ENCODE measurements at regions not wholly inside any gene's neighbourhood (a gene's known extent, or its start where the extent isn't known, plus 50 kb on each side); places are given as distances from the start of the nearest gene placed in this dataset.
"Not testable (repeated sequence)": the region's sequence is repeated elsewhere in the genome, so short reads cannot be mapped to it uniquely, and the experiment has no call there.

DNA sequence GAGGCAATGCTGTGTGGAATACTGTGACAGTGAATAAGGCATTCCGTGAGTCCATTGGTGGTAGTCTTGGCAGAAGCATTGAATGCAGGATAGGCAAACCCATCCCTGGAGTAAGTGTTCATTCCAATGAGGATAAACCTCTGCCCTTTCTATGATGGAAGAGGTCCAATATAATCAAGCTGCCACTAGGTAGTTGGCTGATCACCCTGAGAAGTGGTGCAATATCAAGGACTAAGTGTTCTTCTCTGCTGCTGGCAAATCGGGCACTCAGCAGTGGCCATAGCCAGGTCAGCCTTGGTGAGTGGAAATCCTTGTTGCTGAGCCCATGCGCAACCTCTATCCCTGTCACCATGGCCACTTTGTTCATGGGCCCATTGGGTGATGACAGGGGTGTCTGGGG is 70.1 kb downstream of the FBXO4 start:
- DNase-seq = no peak

- no peak for DNase-seq
Measured at GRCh38 chr5:42001673-42002072, 76.6 kb downstream of the FBXO4 start.

GRCh38 chr5:42003852-42004251 is 78.8 kb downstream of the FBXO4 start:
- not testable (repeated sequence) for DNase-seq

DNA sequence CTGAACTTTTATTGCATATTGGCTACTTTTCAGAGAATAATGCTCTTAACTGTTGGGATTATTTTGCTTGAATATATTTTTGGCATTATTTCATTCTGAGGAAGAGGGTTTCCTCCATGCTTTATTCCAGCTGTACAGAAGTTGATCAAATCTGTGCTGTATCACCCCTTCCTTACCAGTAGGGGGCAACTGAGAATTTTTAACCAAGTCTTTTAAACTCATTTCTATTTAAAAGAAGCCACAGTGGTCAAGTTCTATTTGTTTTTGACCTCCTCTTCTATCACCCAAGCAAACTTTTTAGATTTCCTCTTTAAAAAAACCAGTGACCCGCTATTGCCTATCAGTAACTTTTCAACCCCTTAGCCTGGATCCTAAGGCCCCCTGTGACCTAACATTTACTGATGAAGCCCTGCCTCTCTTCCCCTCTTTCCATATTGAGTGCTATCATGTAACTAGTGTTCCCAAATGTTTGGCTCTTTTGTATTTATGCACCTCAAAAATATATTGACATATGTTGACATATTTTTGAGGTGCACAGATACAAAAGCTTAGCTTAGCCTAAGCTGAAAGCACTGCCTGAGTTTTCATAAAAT is 80.6 kb downstream of the FBXO4 start:
- no peak for DNase-seq

- DNase-seq = no peak
Measured at GRCh38 chr5:42013561-42013960, 88.5 kb downstream of the FBXO4 start.

DNA sequence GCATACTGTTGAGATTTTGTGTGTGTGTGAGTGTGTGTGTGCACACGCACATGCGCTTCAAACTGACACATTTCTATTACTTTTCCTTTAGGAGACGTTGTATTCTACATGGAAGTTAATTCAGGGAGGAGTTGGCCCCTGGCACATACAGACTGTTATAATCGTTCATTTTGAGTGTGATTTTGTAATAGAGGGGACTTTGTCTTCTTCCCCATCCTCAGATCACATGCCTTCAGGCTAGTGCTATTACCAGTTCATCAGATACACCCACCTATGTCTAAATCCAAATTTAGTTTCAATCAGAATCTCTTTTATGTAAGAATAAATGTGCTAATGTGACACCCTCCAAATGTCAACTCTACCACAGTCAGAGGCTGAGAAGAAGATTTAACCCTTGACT is 90.2 kb downstream of the FBXO4 start:
- no peak for DNase-seq

- DNase-seq = no peak
Measured at GRCh38 chr5:42015681-42016080, 90.6 kb downstream of the FBXO4 start.

GRCh38 chr5:42020788-42021530 is 95.9 kb downstream of the FBXO4 start:
- no peak for DNase-seq

GRCh38 chr5:42021923-42022322 is 96.8 kb downstream of the FBXO4 start:
- DNase-seq = no peak

DNA sequence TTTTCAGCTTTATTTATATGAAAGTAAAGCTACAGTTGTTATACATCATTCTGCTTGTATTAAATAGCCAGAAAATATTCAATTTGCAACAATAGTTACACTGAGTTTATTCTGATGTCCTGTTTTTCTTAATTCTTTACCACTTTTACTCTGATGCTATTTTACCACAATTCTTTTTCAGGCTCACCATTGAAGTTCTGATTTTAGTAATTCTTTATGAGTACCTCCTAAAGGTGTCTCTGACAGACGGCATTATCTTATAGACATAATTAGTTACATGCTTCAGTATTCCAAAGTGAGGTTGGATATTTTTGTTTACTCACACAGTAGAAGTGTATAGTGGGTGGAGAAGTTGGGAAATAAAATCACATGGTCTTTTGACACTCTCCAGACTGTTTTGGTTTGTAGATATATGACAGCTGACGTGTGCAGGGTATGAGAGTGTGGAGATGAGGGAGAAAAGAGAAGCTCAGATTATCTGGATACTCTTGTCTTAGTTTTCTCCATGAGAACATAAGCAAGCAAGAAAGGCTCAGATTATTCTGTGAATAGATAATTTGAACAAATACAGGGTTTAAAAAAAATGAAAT is 97.4 kb downstream of the FBXO4 start:
- no peak for DNase-seq

DNA sequence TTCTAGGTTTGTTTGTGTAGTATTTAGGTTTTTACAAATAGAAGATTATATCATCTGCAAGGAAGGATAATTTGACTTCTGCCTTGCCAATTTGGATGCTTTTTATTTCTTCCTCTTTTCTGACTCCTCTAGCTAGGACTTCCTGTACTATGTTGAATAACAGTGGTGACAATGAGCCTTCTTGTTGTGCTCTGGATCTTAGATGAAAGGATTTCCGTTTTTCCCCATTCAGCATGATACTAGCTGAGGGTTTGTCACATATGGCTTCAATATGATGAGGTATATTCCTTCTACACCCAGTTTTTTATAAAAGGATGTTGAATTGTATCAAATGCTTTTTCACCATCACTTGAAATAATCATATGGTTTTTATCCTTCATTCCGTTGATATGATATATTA is 101.4 kb downstream of the FBXO4 start:
- no peak for DNase-seq

- no peak for DNase-seq
Measured at GRCh38 chr5:42032137-42032536, 107.1 kb downstream of the FBXO4 start.

DNA sequence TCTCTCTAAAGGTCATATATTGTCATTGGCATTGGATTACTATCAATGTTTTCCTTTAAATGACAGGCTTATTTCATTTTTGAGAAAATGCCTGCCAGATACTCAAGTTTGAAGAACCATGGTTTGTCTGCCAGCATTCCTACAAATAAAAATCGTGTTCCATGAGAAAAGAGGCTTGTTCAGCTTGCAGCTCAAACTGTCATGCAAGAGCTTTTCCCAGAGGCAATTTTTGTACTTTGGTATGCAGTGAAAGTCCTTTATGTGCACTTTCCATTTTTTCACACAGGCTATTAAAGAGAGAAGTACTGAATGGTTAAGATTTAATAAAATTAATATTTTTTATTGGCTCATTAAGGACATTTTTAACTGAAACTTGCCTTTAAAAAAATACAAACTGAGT is 110.4 kb downstream of the FBXO4 start:
- DNase-seq = no peak

GRCh38 chr5:42036379-42036778 is 111.3 kb downstream of the FBXO4 start:
- DNase-seq = no peak

DNA sequence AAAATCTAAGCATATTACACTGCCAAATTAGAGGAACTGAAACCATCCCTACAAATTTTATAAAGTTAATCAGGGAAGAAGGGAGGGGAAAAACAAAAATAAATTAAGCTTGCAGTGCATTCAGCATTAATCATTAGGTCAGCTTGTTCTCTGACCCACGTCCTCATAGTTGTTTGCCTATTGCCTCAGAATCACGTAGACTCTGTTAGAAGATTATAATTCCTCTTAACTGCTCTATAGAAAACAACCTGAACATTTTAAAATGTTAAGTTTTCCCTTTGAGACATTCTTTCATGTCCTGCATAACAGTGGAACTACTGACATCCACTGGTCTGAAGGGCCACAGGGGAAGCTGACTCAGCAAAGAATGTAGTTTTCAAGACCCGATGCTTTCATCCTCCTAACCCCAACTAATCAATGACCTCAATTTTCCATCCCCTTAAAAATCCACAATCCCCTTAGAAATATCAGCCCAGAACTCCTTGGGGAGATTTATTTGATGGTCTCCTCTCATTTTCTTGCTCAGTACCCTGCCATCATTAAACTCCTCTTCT is 112.4 kb downstream of the FBXO4 start:
- no peak for DNase-seq

DNA sequence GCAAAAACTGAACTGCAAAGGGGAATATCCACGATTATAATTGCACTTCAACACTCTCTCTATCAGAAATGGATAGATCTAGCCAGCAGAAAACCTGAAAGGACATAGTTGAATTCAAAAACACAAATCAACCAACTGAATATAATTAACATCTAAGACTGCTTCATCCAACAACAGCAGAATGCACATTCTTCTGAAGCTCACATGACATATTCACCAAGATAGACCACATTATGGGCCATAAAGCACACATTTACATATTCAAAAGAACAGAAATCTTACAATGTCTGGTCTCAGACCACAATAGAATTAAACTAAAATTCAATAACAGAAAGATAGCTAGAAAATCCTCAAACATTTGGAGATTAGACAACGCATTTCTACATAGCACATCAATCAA is 118.3 kb downstream of the FBXO4 start:
- no peak for DNase-seq

GRCh38 chr5:42057254-42057690 is 132.2 kb downstream of the FBXO4 start:
- DNase-seq = peak; percentile 41

- DNase-seq = no peak
Measured at GRCh38 chr5:42059291-42059690, 134.2 kb downstream of the FBXO4 start.

DNA sequence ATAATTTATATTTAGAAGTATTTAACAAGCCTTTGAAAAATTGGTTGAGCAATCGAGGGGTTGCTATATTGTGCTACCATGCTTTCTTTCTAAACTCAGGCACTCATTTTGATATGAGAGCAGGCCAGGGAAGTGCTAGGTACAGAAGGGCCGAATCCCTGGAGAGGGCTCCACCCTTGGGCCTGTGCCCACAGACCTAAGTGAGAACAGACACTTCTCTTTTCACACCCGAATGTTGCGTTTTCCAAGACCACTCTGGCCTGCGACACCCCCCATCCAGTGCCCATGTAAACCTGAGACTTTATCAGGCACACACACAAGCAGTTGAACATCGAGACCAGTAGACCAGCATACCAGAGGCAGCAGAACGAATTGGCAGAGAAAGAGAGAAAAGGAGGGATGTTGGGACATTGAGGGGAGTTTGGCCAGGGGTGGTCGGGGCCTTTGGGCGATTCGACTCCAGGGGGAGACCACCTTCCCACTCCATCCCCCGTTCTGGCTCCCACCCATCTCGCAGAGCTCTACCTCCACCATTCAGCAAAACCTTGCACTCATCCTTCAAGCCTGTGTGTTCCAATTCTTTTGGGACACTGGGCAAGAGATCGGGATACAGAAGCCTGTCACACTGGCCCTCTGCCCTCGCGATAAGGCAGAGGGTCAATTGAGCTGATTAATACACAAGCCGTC is 134.8 kb downstream of the FBXO4 start:
- no peak for DNase-seq

DNA sequence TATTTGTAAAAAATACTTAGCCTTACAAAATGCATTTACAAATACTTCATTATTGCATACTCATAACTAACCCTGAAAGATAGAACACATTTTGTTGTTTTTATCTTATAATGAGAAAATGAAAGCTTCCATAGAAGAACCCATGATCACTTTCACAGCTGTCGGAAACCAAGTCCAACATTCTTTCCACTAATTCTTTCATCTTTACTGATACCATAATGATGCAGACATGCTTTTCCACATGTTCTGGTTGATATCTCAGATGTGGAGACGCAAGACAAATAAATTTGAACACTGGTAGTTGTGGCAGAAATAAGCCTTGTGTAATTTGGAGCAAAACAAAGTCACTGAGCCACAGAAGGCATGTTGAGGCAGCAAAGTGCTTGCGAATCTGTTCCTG is 136.0 kb downstream of the FBXO4 start:
- DNase-seq = no peak

GRCh38 chr5:42064821-42065220 is 139.7 kb downstream of the FBXO4 start:
- no peak for DNase-seq

- no peak for DNase-seq
Measured at GRCh38 chr5:42066131-42066530, 141.1 kb downstream of the FBXO4 start.

- no peak for DNase-seq
Measured at GRCh38 chr5:42074353-42074752, 149.3 kb downstream of the FBXO4 start.

DNA sequence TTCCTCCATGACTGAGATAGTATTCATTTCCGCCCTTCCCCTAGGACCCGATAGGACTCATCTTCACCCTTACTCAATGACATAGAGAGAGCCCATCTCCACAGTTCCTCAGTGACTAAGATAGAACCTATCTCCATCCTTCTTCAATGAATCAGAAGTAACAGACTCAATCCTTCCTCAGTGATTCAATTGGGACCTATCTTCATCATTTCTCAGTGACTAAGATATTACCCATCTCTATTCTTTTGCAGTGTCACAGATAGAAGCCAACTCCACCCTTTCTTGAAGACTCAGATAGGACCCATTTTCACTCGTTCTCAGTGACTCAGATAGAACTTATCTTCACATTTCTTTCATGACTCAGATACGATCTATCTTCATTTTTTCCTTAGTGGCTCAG is 164.6 kb downstream of the FBXO4 start:
- DNase-seq = no peak
